ENCODE measurements at regions not wholly inside any gene's neighbourhood (a gene's known extent, or its start where the extent isn't known, plus 50 kb on each side); places are given as distances from the start of the nearest gene placed in this dataset.

DNA sequence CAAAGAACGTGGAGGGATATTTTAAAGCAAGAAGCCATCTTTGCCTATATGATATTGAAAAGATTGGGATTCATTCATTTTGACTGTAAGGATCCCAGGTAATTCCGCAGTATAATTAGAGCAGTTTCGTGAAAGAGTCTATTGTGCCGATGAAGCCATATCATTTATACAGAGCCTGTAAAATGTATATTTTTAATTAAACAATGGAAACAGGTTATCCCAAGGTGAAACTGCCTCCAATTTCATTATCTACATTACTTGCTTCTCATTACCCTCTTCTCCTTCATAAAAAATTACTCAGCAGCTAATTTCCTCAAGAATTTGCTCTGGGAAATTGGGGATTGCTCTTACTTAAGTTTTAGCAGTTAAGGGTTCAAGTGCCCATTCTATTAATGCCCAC lies 444.1 kb downstream of the SOCS6 start:
- H3K27ac ChIP-seq (ENCODE audit: low read length) = no peak overlapping the region
- H3K27me3 ChIP-seq (ENCODE audit: insufficient read depth, low read length, poor library complexity) = no peaks in the 10 kb centered on the region
- no peaks in the 10 kb centered on the region for H3K9me3 ChIP-seq (ENCODE audit: insufficient read depth, low read length, severe bottlenecking)
- no peak overlapping the region for H3K4me3 ChIP-seq (ENCODE audit: low read depth in 1 of 2, low read length in 2 of 2)
- no peak for ATAC-seq (ENCODE audit: insufficient read depth, low read depth)
- no peaks in the 10 kb centered on the region for H4K20me1 ChIP-seq (ENCODE audit: insufficient read depth, low read length)
- TF ChIP-seq, protein P1, sequence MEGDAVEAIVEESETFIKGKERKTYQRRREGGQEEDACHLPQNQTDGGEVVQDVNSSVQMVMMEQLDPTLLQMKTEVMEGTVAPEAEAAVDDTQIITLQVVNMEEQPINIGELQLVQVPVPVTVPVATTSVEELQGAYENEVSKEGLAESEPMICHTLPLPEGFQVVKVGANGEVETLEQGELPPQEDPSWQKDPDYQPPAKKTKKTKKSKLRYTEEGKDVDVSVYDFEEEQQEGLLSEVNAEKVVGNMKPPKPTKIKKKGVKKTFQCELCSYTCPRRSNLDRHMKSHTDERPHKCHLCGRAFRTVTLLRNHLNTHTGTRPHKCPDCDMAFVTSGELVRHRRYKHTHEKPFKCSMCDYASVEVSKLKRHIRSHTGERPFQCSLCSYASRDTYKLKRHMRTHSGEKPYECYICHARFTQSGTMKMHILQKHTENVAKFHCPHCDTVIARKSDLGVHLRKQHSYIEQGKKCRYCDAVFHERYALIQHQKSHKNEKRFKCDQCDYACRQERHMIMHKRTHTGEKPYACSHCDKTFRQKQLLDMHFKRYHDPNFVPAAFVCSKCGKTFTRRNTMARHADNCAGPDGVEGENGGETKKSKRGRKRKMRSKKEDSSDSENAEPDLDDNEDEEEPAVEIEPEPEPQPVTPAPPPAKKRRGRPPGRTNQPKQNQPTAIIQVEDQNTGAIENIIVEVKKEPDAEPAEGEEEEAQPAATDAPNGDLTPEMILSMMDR (IDR thresholded peaks at IDR 0.05; ENCODE audit: borderline replicate concordance, extremely low read depth, low read length, poor library complexity, severe bottlenecking) = no peak
- no peak for TF ChIP-seq EZH2 (IDR thresholded peaks at IDR 0.05; ENCODE audit: borderline replicate concordance, low read depth, low read length, severe bottlenecking)
- no peaks in the 10 kb centered on the region for H3K79me2 ChIP-seq (ENCODE audit: insufficient read depth, low read length)
- DNase-seq = no peak
- H2AFZ ChIP-seq (ENCODE audit: low read depth, low read length) = no peak overlapping the region
- H3K4me2 ChIP-seq (ENCODE audit: insufficient read depth, low read length) = no peak overlapping the region
- no peak overlapping the region for H3K9ac ChIP-seq (ENCODE audit: low read depth, low read length)
- H3K4me1 ChIP-seq (ENCODE audit: insufficient read depth, low read length) = no peaks in the 10 kb centered on the region
- no peaks in the 10 kb centered on the region for H3K36me3 ChIP-seq (ENCODE audit: insufficient read depth, low read length)

DNA sequence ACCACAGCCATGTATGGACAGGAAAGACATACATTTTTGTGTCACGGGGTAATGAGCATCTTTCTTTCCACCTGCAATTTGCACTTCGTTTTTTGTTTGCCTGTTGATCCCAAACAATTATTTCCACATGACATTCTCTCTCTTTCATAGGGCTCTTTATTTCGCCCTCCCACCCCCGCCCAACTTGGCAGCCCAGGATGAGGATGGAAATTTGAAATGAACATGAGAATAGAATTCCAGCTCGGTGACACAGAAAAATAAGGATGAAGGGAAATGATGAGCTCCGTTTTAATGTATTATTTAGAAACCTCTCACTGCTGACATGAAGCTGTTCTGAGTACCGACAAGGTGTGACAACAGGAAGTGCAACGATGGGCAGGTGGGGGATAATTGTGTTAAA lies 443.3 kb downstream of the SOCS6 start:
- no peak for DNase-seq
- TF ChIP-seq, protein P1 (IDR thresholded peaks at IDR 0.05; ENCODE audit: borderline replicate concordance, extremely low read depth, low read length, poor library complexity, severe bottlenecking) = no peak
- TF ChIP-seq EZH2 (IDR thresholded peaks at IDR 0.05; ENCODE audit: borderline replicate concordance, low read depth, low read length, severe bottlenecking) = no peak
- Histone ChIP-seq H3K27ac (ENCODE audit: low read length) (no peak overlapping the region), H4K20me1 (ENCODE audit: insufficient read depth, low read length) (no peaks in the 10 kb centered on the region), H2AFZ (ENCODE audit: low read depth, low read length) (no peak overlapping the region), H3K27me3 (ENCODE audit: insufficient read depth, low read length, poor library complexity) (no peaks in the 10 kb centered on the region), H3K4me2 (ENCODE audit: insufficient read depth, low read length) (no peak overlapping the region), H3K4me1 (ENCODE audit: insufficient read depth, low read length) (no peaks in the 10 kb centered on the region), H3K36me3 (ENCODE audit: insufficient read depth, low read length) (no peaks in the 10 kb centered on the region), H3K9ac (ENCODE audit: low read depth, low read length) (no peak overlapping the region), H3K9me3 (ENCODE audit: insufficient read depth, low read length, severe bottlenecking) (no peaks in the 10 kb centered on the region), H3K4me3 (ENCODE audit: low read depth in 1 of 2, low read length in 2 of 2) (no peak overlapping the region), H3K79me2 (ENCODE audit: insufficient read depth, low read length) (no peaks in the 10 kb centered on the region)
- ATAC-seq (ENCODE audit: insufficient read depth, low read depth) = no peak

DNA sequence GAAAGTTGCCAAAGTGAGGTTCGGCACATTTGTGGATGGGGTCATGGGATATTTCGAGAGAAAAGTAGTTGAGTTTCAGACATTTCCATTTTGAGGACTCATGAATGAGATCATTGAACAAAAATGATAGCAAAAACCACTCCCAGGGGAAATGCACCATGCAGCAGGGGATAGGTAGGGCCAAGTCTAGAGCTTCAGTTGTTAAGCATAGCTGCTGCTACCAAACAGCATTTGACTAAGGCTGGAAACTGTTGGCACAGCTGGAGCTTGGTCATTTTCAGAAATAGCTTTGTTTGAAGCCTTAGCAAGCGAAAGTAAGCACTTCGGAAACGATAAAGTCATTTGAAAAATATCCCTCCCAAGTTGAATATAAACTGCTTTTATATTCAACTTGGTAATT lies 431.8 kb downstream of the SOCS6 start:
- Histone ChIP-seq H4K20me1 (ENCODE audit: insufficient read depth, low read length) (no peaks in the 10 kb centered on the region), H3K79me2 (ENCODE audit: insufficient read depth, low read length) (no peaks in the 10 kb centered on the region), H3K27me3 (ENCODE audit: insufficient read depth, low read length, poor library complexity) (no peaks in the 10 kb centered on the region), H3K9ac (ENCODE audit: low read depth, low read length) (no peak overlapping the region), H3K27ac (ENCODE audit: low read length) (no peak overlapping the region), H3K4me1 (ENCODE audit: insufficient read depth, low read length) (no peaks in the 10 kb centered on the region), H3K4me2 (ENCODE audit: insufficient read depth, low read length) (no peak overlapping the region), H3K4me3 (ENCODE audit: low read depth in 1 of 2, low read length in 2 of 2) (no peak overlapping the region), H2AFZ (ENCODE audit: low read depth, low read length) (no peak overlapping the region), H3K36me3 (ENCODE audit: insufficient read depth, low read length) (no peaks in the 10 kb centered on the region), H3K9me3 (ENCODE audit: insufficient read depth, low read length, severe bottlenecking) (no peaks in the 10 kb centered on the region)
- TF ChIP-seq, protein P1 (IDR thresholded peaks at IDR 0.05; ENCODE audit: borderline replicate concordance, extremely low read depth, low read length, poor library complexity, severe bottlenecking) = no peak
- no peak for TF ChIP-seq EZH2 (IDR thresholded peaks at IDR 0.05; ENCODE audit: borderline replicate concordance, low read depth, low read length, severe bottlenecking)
- ATAC-seq (ENCODE audit: insufficient read depth, low read depth) = no peak
- no peak for DNase-seq

DNA sequence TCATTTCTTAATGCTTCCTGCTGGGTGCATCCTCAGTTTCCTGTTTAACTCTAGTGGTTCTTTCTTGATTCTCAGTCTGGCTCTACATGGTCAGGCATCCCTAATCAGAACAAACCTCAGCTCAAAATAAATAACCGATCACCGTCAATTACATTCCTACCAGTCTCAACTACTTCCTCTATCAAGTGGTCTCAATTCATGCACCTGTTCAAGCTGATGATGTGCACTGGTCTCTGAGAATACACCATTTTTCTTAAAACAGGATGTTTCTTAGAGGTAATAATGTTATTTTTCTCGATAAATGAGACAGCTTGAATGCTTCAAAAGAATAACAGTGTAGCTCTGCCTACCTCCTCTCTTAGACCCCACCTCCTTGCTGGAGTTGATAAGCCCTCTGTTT lies 420.9 kb downstream of the SOCS6 start:
- no peaks in the 10 kb centered on the region for H4K20me1 ChIP-seq (ENCODE audit: insufficient read depth, low read length)
- H3K36me3 ChIP-seq (ENCODE audit: insufficient read depth, low read length) = no peaks in the 10 kb centered on the region
- TF ChIP-seq, protein P1 (IDR thresholded peaks at IDR 0.05; ENCODE audit: borderline replicate concordance, extremely low read depth, low read length, poor library complexity, severe bottlenecking) = no peak
- no peak for TF ChIP-seq EZH2 (IDR thresholded peaks at IDR 0.05; ENCODE audit: borderline replicate concordance, low read depth, low read length, severe bottlenecking)
- H3K9me3 ChIP-seq (ENCODE audit: insufficient read depth, low read length, severe bottlenecking) = no peaks in the 10 kb centered on the region
- H2AFZ ChIP-seq (ENCODE audit: low read depth, low read length) = no peak overlapping the region
- DNase-seq (no peak), ATAC-seq (ENCODE audit: insufficient read depth, low read depth) (no peak)
- no peaks in the 10 kb centered on the region for H3K79me2 ChIP-seq (ENCODE audit: insufficient read depth, low read length)
- no peak overlapping the region for H3K4me3 ChIP-seq (ENCODE audit: low read depth in 1 of 2, low read length in 2 of 2)
- no peaks in the 10 kb centered on the region for H3K27me3 ChIP-seq (ENCODE audit: insufficient read depth, low read length, poor library complexity)
- H3K4me1 ChIP-seq (ENCODE audit: insufficient read depth, low read length) = no peaks in the 10 kb centered on the region
- no peak overlapping the region for H3K4me2 ChIP-seq (ENCODE audit: insufficient read depth, low read length)
- no peak overlapping the region for H3K27ac ChIP-seq (ENCODE audit: low read length)
- no peak overlapping the region for H3K9ac ChIP-seq (ENCODE audit: low read depth, low read length)
